A549 (cell line): ENCODE measurements at regions not wholly inside any gene's neighbourhood (a gene's known extent, or its start where the extent isn't known, plus 50 kb on each side); places are given as distances from the start of the nearest gene placed in this dataset.

ENCODE experiments used
- NR3C1 ChIP-seq: fragments of >200 bp; sonication (Bioruptor Twin); formaldehyde crosslinking; IDR thresholded peaks from 3 replicates; pipeline ENCODE4 v1.6.1; 2017
- TF ChIP-seq, protein P1 (sequence below): fragments of >200 bp; sonication (Bioruptor Twin); formaldehyde crosslinking; IDR thresholded peaks from 3 replicates; pipeline ENCODE4 v1.5.1; 2016

DNA sequence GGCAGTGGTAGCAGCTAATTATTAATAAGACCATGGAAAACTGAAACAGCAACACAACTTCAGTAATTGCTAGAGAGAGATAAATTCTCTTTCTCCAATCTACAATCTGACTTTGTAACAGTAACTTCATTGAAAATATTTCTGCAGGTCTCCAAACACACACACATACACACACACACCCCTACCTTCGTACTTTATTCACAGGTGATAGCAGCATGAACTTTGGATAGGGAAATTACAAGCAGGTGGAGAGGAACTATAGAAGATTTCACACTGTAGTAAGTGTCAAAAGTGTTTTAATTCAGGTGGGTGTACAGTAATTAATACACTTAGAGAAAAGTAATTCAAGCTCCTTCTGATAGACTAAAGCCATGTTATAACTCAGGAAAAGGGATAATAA lies 587.5 kb downstream of the TUSC7 start:
- TF ChIP-seq, protein P1, sequence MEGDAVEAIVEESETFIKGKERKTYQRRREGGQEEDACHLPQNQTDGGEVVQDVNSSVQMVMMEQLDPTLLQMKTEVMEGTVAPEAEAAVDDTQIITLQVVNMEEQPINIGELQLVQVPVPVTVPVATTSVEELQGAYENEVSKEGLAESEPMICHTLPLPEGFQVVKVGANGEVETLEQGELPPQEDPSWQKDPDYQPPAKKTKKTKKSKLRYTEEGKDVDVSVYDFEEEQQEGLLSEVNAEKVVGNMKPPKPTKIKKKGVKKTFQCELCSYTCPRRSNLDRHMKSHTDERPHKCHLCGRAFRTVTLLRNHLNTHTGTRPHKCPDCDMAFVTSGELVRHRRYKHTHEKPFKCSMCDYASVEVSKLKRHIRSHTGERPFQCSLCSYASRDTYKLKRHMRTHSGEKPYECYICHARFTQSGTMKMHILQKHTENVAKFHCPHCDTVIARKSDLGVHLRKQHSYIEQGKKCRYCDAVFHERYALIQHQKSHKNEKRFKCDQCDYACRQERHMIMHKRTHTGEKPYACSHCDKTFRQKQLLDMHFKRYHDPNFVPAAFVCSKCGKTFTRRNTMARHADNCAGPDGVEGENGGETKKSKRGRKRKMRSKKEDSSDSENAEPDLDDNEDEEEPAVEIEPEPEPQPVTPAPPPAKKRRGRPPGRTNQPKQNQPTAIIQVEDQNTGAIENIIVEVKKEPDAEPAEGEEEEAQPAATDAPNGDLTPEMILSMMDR = no peak
- no peak for TF ChIP-seq NR3C1
